ENCODE measurements at regions not wholly inside any gene's neighbourhood (a gene's known extent, or its start where the extent isn't known, plus 50 kb on each side); places are given as distances from the start of the nearest gene placed in this dataset.

- no peaks in the 10 kb centered on the region for H3K36me3 ChIP-seq
- no peaks in the 10 kb centered on the region for H3K27me3 ChIP-seq (ENCODE audit: low read depth)
- DNase-seq, result no peak
- no peaks in the 10 kb centered on the region for H3K4me1 ChIP-seq
- no peak overlapping the region for H3K27ac ChIP-seq (replicated peaks)
- H3K4me3 ChIP-seq, result no peak overlapping the region
- intact Hi-C loops (cut with micrococcal nuclease), result no loop called here
- no peaks in the 10 kb centered on the region for H3K9me3 ChIP-seq (replicated peaks)
- TF ChIP-seq CTCF (IDR thresholded peaks at IDR 0.05; ENCODE audit: borderline replicate concordance), result no peak
Observed at GRCh38 chr7:25647872-25648271, 419.6 kb upstream of the NPVF start.

- Histone ChIP-seq H3K27me3 (ENCODE audit: low read depth) (peaks cover 3% of the 10 kb centered on the region), H3K4me3 (no peak overlapping the region), H3K27ac (replicated peaks) (no peak overlapping the region), H3K9me3 (replicated peaks) (no peaks in the 10 kb centered on the region), H3K36me3 (no peaks in the 10 kb centered on the region), H3K4me1 (peaks cover 4% of the 10 kb centered on the region)
- intact Hi-C loops (cut with micrococcal nuclease), result no loop called here
- no peak for DNase-seq
- TF ChIP-seq CTCF (IDR thresholded peaks at IDR 0.05; ENCODE audit: borderline replicate concordance), result no peak
Observed at GRCh38 chr7:25652366-25652765, 424.1 kb upstream of the NPVF start.

- Histone ChIP-seq H3K4me1 (peaks cover 14% of the 10 kb centered on the region), H3K27me3 (ENCODE audit: low read depth) (peaks cover 3% of the 10 kb centered on the region), H3K4me3 (no peak overlapping the region), H3K9me3 (replicated peaks) (no peaks in the 10 kb centered on the region), H3K36me3 (no peaks in the 10 kb centered on the region), H3K27ac (replicated peaks) (no peak overlapping the region)
- DNase-seq, result no peak
- TF ChIP-seq CTCF (IDR thresholded peaks at IDR 0.05; ENCODE audit: borderline replicate concordance), result no peak
- intact Hi-C loops (cut with micrococcal nuclease), result no loop called here
Observed at GRCh38 chr7:25653384-25653783, 425.1 kb upstream of the NPVF start.

GRCh38 chr7:25656071-25656470 is 427.8 kb upstream of the NPVF start:
- TF ChIP-seq CTCF (IDR thresholded peaks at IDR 0.05; ENCODE audit: borderline replicate concordance), result no peak
- Histone ChIP-seq H3K36me3 (no peaks in the 10 kb centered on the region), H3K27me3 (ENCODE audit: low read depth) (peaks cover 3% of the 10 kb centered on the region), H3K4me3 (no peak overlapping the region), H3K4me1 (peaks cover 33% of the 10 kb centered on the region), H3K9me3 (replicated peaks) (no peaks in the 10 kb centered on the region), H3K27ac (replicated peaks) (peak overlapping the region; percentile 34)
- intact Hi-C loops (cut with micrococcal nuclease), result no loop called here
- DNase-seq, result no peak

GRCh38 chr7:25656581-25657026 is 428.3 kb upstream of the NPVF start:
- no peak for DNase-seq
- peak overlapping the region; percentile 34 for H3K27ac ChIP-seq (replicated peaks)
- H3K27me3 ChIP-seq (ENCODE audit: low read depth), result peaks cover 3% of the 10 kb centered on the region
- no peaks in the 10 kb centered on the region for H3K9me3 ChIP-seq (replicated peaks)
- intact Hi-C loops (cut with micrococcal nuclease), result no loop called here
- H3K4me3 ChIP-seq, result no peak overlapping the region
- peaks cover 33% of the 10 kb centered on the region for H3K4me1 ChIP-seq
- no peak for TF ChIP-seq CTCF (IDR thresholded peaks at IDR 0.05; ENCODE audit: borderline replicate concordance)
- no peaks in the 10 kb centered on the region for H3K36me3 ChIP-seq

GRCh38 chr7:25658375-25658774 is 430.1 kb upstream of the NPVF start:
- Histone ChIP-seq H3K9me3 (replicated peaks) (no peaks in the 10 kb centered on the region), H3K27ac (replicated peaks) (peak overlapping the region; percentile 74), H3K4me3 (no peak overlapping the region), H3K27me3 (ENCODE audit: low read depth) (peaks cover 3% of the 10 kb centered on the region), H3K36me3 (no peaks in the 10 kb centered on the region), H3K4me1 (peaks cover 44% of the 10 kb centered on the region)
- no peak for TF ChIP-seq CTCF (IDR thresholded peaks at IDR 0.05; ENCODE audit: borderline replicate concordance)
- intact Hi-C loops (cut with micrococcal nuclease), result no loop called here
- DNase-seq, result no peak

Measured in left ventricle myocardium inferior (tissue), 1 donor.